Liver (tissue), 8 donors: ENCODE measurements at regions not wholly inside any gene's neighbourhood (a gene's known extent, or its start where the extent isn't known, plus 50 kb on each side); places are given as distances from the start of the nearest gene placed in this dataset.

ENCODE experiments used
- DNase-seq: peaks from one replicate; pipeline ENCODE4 v3.0.0-alpha.2; 2017; ENCODE audit warnings: low spot score
- H3K27ac ChIP-seq, 2 donors: one replicate each; pipeline ENCODE4 v1.7.0; 2013; ENCODE audit warnings: inconsistent platforms in 2 of 2, low read length in 2 of 2, control low read depth in 1 of 2, low read depth in 1 of 2, mild to moderate bottlenecking in 1 of 2
- H3K27me3 ChIP-seq, 4 donors: one replicate each; pipeline versions ENCODE4 v1.6.1 to v1.7.0; 2013; ENCODE audit warnings: low read length in 3 of 4, inconsistent platforms in 1 of 4, mild to moderate bottlenecking in 1 of 4, moderate library complexity in 1 of 4; ENCODE audit not compliant: control insufficient read depth in 4 of 4, insufficient read depth in 4 of 4
- H3K36me3 ChIP-seq, 4 donors: one replicate each; pipeline versions ENCODE4 v1.6.1 to v1.7.0; 2013; ENCODE audit warnings: low read length in 3 of 4, mild to moderate bottlenecking in 3 of 4, low read depth in 1 of 4, moderate library complexity in 1 of 4; ENCODE audit not compliant: control insufficient read depth in 4 of 4, insufficient read depth in 3 of 4
- H3K4me1 ChIP-seq, 4 donors: one replicate each; pipeline versions ENCODE4 v1.6.1 to v1.7.0; 2013; ENCODE audit warnings: low read length in 3 of 4, mild to moderate bottlenecking in 3 of 4, moderate library complexity in 1 of 4; ENCODE audit not compliant: control insufficient read depth in 4 of 4, insufficient read depth in 4 of 4
- H3K4me3 ChIP-seq, 3 donors: one replicate each; pipeline versions ENCODE4 v1.6.1 to v1.7.0; 2013; ENCODE audit warnings: low read length in 3 of 3, control low read depth in 1 of 3, low read depth in 1 of 3, mild to moderate bottlenecking in 1 of 3
- H3K9ac ChIP-seq, 2 donors: one replicate each; pipeline ENCODE4 v1.7.0; 2013; ENCODE audit warnings: low read length in 2 of 2, mild to moderate bottlenecking in 2 of 2, moderate library complexity in 2 of 2, control low read depth in 1 of 2, low read depth in 1 of 2
- H3K9me3 ChIP-seq, 4 donors: one replicate each; pipeline versions ENCODE4 v1.6.1 to v1.7.0; 2013; ENCODE audit warnings: low read length in 3 of 4; ENCODE audit not compliant: control insufficient read depth in 4 of 4
- ATF3 ChIP-seq: IDR thresholded peaks from 2 replicates; pipeline ENCODE4 v1.6.1; 2016; ENCODE audit warnings: antibody characterized with exemption
- CTCF ChIP-seq: fragments of 150-350 bp; IDR thresholded peaks from 2 replicates; pipeline ENCODE4 v1.5.1; 2017; ENCODE audit warnings: improper control_type of control experiment, low read depth, low read length; ENCODE audit not compliant: missing input control
- FOXA1 ChIP-seq: IDR thresholded peaks from 2 replicates; pipeline ENCODE4 v1.6.1; 2016; ENCODE audit warnings: antibody characterized with exemption
- GABPA ChIP-seq, 2 donors: IDR thresholded peaks in 1 of 2; conservative IDR thresholded peaks in 1 of 2; 2 replicates each; pipeline ENCODE4 v1.6.1; 2016; ENCODE audit warnings: antibody characterized with exemption in 2 of 2, mild to moderate bottlenecking in 1 of 2, moderate library complexity in 1 of 2
- HNF4A ChIP-seq, 2 donors: conservative IDR thresholded peaks; 2 replicates each; pipeline ENCODE4 v1.6.1; 2016; ENCODE audit warnings: antibody characterized with exemption in 2 of 2, mild to moderate bottlenecking in 2 of 2
- JUND ChIP-seq, 2 donors: IDR thresholded peaks; 2 replicates each; pipeline ENCODE4 v1.6.1; 2016; ENCODE audit warnings: antibody characterized with exemption in 2 of 2
- MAX ChIP-seq: IDR thresholded peaks from 2 replicates; pipeline ENCODE4 v1.6.1; 2016; ENCODE audit warnings: antibody characterized with exemption
- RAD21 ChIP-seq, 2 donors: IDR thresholded peaks; 2 replicates each; pipeline ENCODE4 v1.6.1; 2016; ENCODE audit warnings: antibody characterized with exemption in 2 of 2, mild to moderate bottlenecking in 2 of 2
- REST ChIP-seq: IDR thresholded peaks from 2 replicates; pipeline ENCODE4 v1.6.1; 2016; ENCODE audit warnings: antibody characterized with exemption, mild to moderate bottlenecking
- RXRA ChIP-seq, 2 donors: IDR thresholded peaks; 2 replicates each; pipeline ENCODE4 v1.6.1; 2017 to 2018; ENCODE audit warnings: antibody characterized with exemption in 2 of 2, mild to moderate bottlenecking in 1 of 2
- TAF1 ChIP-seq: conservative IDR thresholded peaks from 2 replicates; pipeline ENCODE4 v1.6.1; 2016; ENCODE audit warnings: antibody characterized with exemption, mild to moderate bottlenecking
- YY1 ChIP-seq: IDR thresholded peaks from 2 replicates; pipeline ENCODE4 v1.6.1; 2016; ENCODE audit warnings: antibody characterized with exemption, mild to moderate bottlenecking
- ZBTB33 ChIP-seq: IDR thresholded peaks from 2 replicates; pipeline ENCODE4 v1.6.1; 2016; ENCODE audit warnings: antibody characterized with exemption
- WGBS: extraction: QIAGEN DNeasy Blood & Tissue Kit; methylation state at CpG from one replicate; pipeline ENCODE4 v1.1.7; 2013; 5-methylcytosine and 5-hydroxymethylcytosine counted together
- donor health status: healthy.
- donor health status: healthy.
- donor health status: healthy.
- donor health status: healthy.
- donor health status: healthy.

- no peak for TF ChIP-seq FOXA1
- TF ChIP-seq YY1 = no peak
- no peak for TF ChIP-seq RAD21 (IDR thresholded peaks at IDR 0.05)
- TF ChIP-seq TAF1 = no peak
- no peak for TF ChIP-seq CTCF
- no peak for TF ChIP-seq REST
- TF ChIP-seq HNF4A (conservative IDR thresholded peaks at IDR 0.05) = no peak
- Histone ChIP-seq H3K4me1 (peaks cover 0 to 10% (median 8%) of the 10 kb centered on the region in 4 donors), H3K4me3 (no peak overlapping the region), H3K27me3 (no peaks in the 10 kb centered on the region), H3K27ac (no peak overlapping the region), H3K9ac (no peak overlapping the region), H3K9me3 (no peaks in the 10 kb centered on the region), H3K36me3 (no peaks in the 10 kb centered on the region)
- DNase-seq = no peak
- WGBS = 81% methylated on average over 6 of the region's 6 CpGs
These were observed 308.7 kb downstream of the TTLL7 start for GRCh38 chr1:83689921-83690868.

GRCh38 chr1:83682132-83682531 lies 316.8 kb downstream of the TTLL7 start:
- H3K9ac ChIP-seq = no peak overlapping the region
- DNase-seq = no peak
- WGBS = 95% methylated on average over 2 of the region's 2 CpGs
- TF ChIP-seq JUND (IDR thresholded peaks at IDR 0.05) = no peak
- TF ChIP-seq RXRA (IDR thresholded peaks at IDR 0.05) = no peak
- no peak for TF ChIP-seq TAF1
- TF ChIP-seq ZBTB33 = no peak
- TF ChIP-seq GABPA (IDR thresholded peaks at IDR 0.05 in 1 of 2, conservative IDR thresholded peaks at IDR 0.05 in 1 of 2) = no peak
- no peak for TF ChIP-seq MAX
- TF ChIP-seq RAD21 (IDR thresholded peaks at IDR 0.05) = no peak
- no peak for TF ChIP-seq ATF3
- no peak overlapping the region for H3K27ac ChIP-seq
- no peaks in the 10 kb centered on the region for H3K9me3 ChIP-seq
- H3K4me1 ChIP-seq = no peaks in the 10 kb centered on the region
- no peaks in the 10 kb centered on the region for H3K36me3 ChIP-seq
- H3K4me3 ChIP-seq = no peak overlapping the region
- H3K27me3 ChIP-seq = no peaks in the 10 kb centered on the region
